Bone marrow (tissue), 2 donors: ENCODE measurements at regions not wholly inside any gene's neighbourhood (a gene's known extent, or its start where the extent isn't known, plus 50 kb on each side); places are given as distances from the start of the nearest gene placed in this dataset.
"Not testable (repeated sequence)": the region's sequence is repeated elsewhere in the genome, so short reads cannot be mapped to it uniquely, and the experiment has no call there.

Experiments
- DNase-seq, 2 donors: peaks; one replicate each; lab custom pipeline; 2025; lab: John Stamatoyannopoulos, UW

- no peak for DNase-seq
Measured at GRCh38 chr1:190832511-190832910, 354.8 kb upstream of the BRINP3 start.

- no peak for DNase-seq
Measured at GRCh38 chr1:190835658-190836057, 358.0 kb upstream of the BRINP3 start.

- not testable (repeated sequence) for DNase-seq
Measured at GRCh38 chr1:190837200-190837599, 359.5 kb upstream of the BRINP3 start.

GRCh38 chr1:190837888-190838287 is 360.2 kb upstream of the BRINP3 start:
- no peak for DNase-seq

- DNase-seq: no peak
Measured at GRCh38 chr1:190847166-190847565, 369.5 kb upstream of the BRINP3 start.

- DNase-seq: no peak
Measured at GRCh38 chr1:190849346-190849745, 371.7 kb upstream of the BRINP3 start.

DNA sequence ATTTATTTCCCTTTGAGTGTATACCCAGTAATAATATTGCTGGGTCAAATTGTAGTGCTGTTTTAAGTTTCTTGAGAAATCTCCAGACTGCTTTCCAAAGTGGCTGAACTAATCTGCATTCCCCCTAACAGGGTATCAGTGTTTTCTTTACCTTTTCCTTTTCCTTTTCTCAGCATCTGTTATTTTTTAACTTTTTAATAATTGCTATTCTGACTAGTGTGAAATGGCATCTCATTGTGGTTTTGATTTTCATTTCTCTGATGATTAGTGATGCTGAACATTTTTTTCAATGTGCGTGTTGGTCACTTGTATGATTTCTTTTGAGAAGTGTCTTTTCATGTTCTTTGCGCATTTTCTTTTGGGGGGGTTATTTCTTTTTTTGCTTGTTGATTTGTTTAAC is 374.9 kb upstream of the BRINP3 start:
- no peak for DNase-seq

DNA sequence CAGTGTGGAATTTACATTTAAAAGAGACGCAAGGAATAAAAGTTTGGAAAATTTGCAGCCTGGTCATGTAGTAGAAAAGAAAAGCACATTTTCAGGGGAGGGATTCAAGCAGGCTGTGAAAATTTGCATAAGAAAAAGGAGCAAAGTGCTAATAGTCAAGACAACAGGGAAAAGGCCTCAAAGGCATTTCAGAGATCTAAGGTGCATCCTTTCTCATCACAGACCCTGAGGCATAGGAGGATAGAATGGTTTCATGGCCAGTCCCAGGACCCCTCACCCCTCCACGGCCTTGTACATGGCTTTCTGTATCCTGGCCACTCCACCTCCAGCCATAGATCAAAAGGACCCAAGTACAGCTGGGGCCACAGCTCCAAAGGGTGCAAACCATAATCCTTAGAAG is 380.5 kb upstream of the BRINP3 start:
- DNase-seq: no peak

DNA sequence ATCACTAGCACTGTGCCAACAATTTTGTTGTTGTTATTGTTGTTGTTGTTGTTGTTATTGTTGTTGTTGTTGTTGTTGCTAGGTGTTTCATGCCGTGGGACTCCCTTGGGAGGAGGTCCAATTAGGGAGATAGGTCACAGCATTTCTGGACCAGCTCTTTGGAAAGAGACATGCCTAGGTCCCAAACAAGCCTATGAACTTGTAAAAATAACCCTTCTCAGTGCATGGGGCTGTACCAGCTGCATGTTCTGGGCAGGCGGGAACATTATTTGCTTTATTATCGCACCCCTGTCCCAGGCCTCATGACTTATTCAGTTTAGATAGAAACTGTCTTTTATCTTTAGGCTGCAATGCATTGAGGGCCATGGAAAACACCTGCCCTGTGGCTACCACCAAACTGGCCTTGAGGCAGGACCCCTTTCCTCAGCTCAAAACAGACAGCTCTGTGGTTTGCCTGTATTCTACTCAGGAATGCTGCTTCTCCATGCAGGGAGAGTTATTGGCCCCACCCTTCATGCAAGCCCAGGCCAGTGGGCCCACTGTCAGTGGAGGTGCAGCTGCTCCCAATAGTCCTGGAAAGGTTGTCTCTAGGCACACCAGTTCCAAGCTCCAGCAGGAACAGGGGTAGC is 386.5 kb upstream of the BRINP3 start:
- DNase-seq: no peak

GRCh38 chr1:190880352-190880751 is 402.7 kb upstream of the BRINP3 start:
- no peak for DNase-seq

GRCh38 chr1:190881064-190881463 is 403.4 kb upstream of the BRINP3 start:
- no peak for DNase-seq

- DNase-seq: no peak
Measured at GRCh38 chr1:190897233-190897632, 419.6 kb upstream of the BRINP3 start.

DNA sequence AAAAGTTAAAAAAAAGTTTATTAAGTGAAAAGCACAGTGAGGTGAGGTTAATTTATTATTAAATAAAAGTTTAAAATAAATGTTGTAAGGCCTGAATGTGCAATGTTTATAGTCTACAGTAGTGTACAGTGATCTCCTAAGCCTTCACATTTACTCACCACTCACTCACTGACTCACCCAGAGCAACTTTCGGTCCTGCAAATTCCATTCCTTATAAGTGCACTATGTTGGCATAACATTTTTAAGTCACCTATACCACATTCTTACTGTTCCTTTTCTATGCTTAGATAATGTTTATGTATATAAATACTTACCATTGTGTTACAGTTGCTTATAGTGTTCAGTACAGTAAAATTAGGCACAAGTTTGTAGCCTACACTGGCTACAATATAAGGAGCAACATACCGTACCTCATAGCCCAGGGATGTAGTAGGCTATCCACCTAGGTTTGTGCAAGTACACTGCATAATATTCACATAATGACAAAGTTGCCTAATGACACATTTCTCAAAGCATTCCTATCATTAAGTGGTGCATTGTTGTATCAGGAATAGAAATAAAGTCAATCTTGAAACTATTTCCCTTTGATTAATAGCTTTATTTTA is 426.5 kb upstream of the BRINP3 start:
- DNase-seq: no peak

- DNase-seq: no peak
Measured at GRCh38 chr1:190906206-190906725, 428.6 kb upstream of the BRINP3 start.

- no peak for DNase-seq
Measured at GRCh38 chr1:190908246-190908645, 430.6 kb upstream of the BRINP3 start.

GRCh38 chr1:190908691-190909090 is 431.0 kb upstream of the BRINP3 start:
- no peak for DNase-seq

GRCh38 chr1:190935925-190936324 is 458.3 kb upstream of the BRINP3 start:
- no peak for DNase-seq

GRCh38 chr1:190936337-190936736 is 458.7 kb upstream of the BRINP3 start:
- no peak for DNase-seq

- no peak for DNase-seq
Measured at GRCh38 chr1:190940951-190941350, 463.3 kb upstream of the BRINP3 start.

- DNase-seq: no peak
Measured at GRCh38 chr1:190942475-190942874, 464.8 kb upstream of the BRINP3 start.

DNA sequence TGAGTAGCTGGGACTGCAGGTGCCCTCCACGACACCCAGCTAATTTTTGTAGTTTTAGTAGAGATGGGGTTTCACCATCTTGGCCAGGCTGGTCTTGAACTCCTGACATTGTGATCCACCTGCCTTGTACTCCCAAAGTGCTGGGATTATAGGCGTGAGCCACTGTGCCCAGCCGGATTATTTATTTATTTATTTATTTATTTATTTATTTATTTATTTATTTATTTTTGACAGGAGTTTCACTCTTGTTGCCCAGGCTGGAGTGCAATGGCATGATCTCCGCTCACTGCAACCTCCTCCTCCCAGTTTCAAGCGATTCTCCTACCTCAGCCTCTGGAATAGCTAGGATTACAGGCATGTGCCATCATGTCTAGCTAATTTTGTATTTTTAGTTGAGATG is 466.1 kb upstream of the BRINP3 start:
- DNase-seq: not testable (repeated sequence)

GRCh38 chr1:190949939-190950338 is 472.3 kb upstream of the BRINP3 start:
- DNase-seq: no peak

- DNase-seq: no peak
Measured at GRCh38 chr1:190957565-190957964, 479.9 kb upstream of the BRINP3 start.

DNA sequence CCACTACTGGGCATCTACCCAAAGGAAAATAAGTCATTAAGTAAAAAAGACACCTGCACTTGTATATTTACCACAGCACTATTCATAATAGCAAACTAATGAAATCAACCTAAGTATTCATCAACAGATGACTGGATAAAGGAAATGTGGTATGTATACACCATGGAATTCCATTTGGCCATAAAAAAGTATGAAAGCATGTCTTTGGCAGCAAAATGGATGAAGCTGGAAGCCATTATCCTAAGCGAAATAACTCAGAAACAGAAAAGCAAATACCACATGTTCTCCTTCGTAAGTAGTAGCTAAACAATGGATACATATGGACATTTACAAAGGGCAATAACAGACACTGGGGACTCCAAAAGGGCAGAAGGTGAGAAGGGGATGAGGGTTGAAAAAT is 485.7 kb upstream of the BRINP3 start:
- DNase-seq: no peak
